Lung (tissue), 11 donors: ENCODE measurements at regions not wholly inside any gene's neighbourhood (a gene's known extent, or its start where the extent isn't known, plus 50 kb on each side); places are given as distances from the start of the nearest gene placed in this dataset.
A peak's percentile ranks its signal among the peaks of the same experiment; 100 is the strongest.

Experiments
- ATAC-seq: fragments of 200-7000 bp; cut with Tn5 transposase; one replicate; pipeline ENCODE4 v1.9.1; 2020; ENCODE audit warnings: moderate number of reproducible peaks; ENCODE audit not compliant: insufficient read depth, low FRiP score
- DNase-seq, 3 donors: peaks; one replicate each; pipeline ENCODE4 v3.0.0-alpha.2; 2013 to 2017
- H3K27ac ChIP-seq, 2 donors: one replicate each; pipeline ENCODE4 v1.5.1; 2013; ENCODE audit warnings: mild to moderate bottlenecking in 2 of 2, moderate library complexity in 2 of 2, control low read depth in 1 of 2, inconsistent platforms in 1 of 2, low read depth in 1 of 2, low read length in 1 of 2
- H3K27me3 ChIP-seq, 3 donors: one replicate each; pipeline ENCODE4 v1.5.1; 2013; ENCODE audit warnings: low read length in 2 of 3; ENCODE audit not compliant: control insufficient read depth in 3 of 3, insufficient read depth in 3 of 3
- H3K36me3 ChIP-seq, 4 donors: one replicate each; pipeline ENCODE4 v1.5.1; 2013; ENCODE audit warnings: low read length in 4 of 4, mild to moderate bottlenecking in 1 of 4, moderate library complexity in 1 of 4; ENCODE audit not compliant: control insufficient read depth in 4 of 4, insufficient read depth in 4 of 4
- H3K4me1 ChIP-seq, 5 donors: one replicate each; pipeline ENCODE4 v1.5.1; 2013; ENCODE audit warnings: low read length in 5 of 5, mild to moderate bottlenecking in 2 of 5, moderate library complexity in 1 of 5; ENCODE audit not compliant: control insufficient read depth in 5 of 5, insufficient read depth in 5 of 5
- H3K4me3 ChIP-seq: one replicate; pipeline ENCODE4 v1.5.1; 2013; ENCODE audit warnings: mild to moderate bottlenecking, control low read depth, moderate library complexity
- H3K9ac ChIP-seq, 2 donors: one replicate each; pipeline ENCODE4 v1.5.1; 2013; ENCODE audit warnings: low read length in 2 of 2, control low read depth in 1 of 2; ENCODE audit not compliant: insufficient read depth in 1 of 2
- H3K9me3 ChIP-seq, 4 donors: one replicate each; pipeline ENCODE4 v1.5.1; 2013; ENCODE audit warnings: low read length in 3 of 4, mild to moderate bottlenecking in 1 of 4, moderate library complexity in 1 of 4; ENCODE audit not compliant: control insufficient read depth in 4 of 4, insufficient read depth in 3 of 4
- WGBS, 2 donors: extraction: QIAGEN DNeasy Blood & Tissue Kit; methylation state at CpG; one replicate each; pipeline ENCODE4 v1.1.7; 2013; 5-methylcytosine and 5-hydroxymethylcytosine counted together
- TF ChIP-seq, protein P1 (sequence below): IDR thresholded peaks from 2 replicates; pipeline ENCODE4 v1.5.1; 2012; ENCODE audit warnings: mild to moderate bottlenecking; ENCODE audit errors: control extremely low read depth, extremely low read depth
- donor health status: control.
- donor health status: control.
- donor health status: Bipolar disorder and iron deficiency.
- donor health status: healthy.
- donor health status: DM: yes; HTN: yes; CAD: no.

DNA sequence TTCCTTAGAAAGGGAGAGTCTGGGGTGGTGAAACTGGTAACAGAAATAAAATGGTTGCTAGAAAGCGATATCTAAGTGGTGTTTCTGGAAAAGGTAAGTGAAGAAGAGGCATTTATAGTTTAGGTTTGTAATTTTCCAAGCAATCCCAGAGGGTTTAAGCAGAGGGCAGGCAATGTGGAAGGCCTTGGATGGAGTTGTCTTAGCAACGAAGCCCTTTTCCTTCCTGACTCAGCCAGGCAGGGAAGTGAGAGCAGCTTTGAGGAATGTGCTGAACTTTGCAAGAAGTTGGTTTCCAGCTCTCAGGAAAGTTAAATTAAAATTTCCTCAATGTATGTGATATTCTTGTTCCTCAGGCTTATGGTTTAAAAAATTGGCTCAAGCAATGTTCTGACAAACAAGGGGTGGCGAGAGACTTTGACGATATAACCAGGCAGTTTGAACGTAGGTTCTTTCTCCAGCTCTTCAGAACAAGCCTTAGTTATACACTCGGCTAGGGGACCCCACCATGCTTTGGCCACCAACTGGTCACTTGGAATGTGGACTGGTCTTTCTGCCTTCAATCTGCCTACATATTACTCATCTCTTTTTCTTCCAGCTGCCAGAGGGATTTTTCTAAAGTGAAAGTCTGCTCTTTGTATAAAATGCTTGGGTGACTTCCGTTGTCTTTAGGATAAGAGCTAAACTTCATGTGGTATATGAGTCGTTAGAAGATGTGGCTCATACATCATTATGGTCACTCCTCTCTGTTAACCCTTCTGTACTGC is 66.9 kb upstream of the SLC25A13 start:
- H3K9me3 ChIP-seq: no peaks in the 10 kb centered on the region
- DNase-seq (peak; percentile 13 to 33 (median 28)), ATAC-seq (no peak)
- TF ChIP-seq, protein P1, sequence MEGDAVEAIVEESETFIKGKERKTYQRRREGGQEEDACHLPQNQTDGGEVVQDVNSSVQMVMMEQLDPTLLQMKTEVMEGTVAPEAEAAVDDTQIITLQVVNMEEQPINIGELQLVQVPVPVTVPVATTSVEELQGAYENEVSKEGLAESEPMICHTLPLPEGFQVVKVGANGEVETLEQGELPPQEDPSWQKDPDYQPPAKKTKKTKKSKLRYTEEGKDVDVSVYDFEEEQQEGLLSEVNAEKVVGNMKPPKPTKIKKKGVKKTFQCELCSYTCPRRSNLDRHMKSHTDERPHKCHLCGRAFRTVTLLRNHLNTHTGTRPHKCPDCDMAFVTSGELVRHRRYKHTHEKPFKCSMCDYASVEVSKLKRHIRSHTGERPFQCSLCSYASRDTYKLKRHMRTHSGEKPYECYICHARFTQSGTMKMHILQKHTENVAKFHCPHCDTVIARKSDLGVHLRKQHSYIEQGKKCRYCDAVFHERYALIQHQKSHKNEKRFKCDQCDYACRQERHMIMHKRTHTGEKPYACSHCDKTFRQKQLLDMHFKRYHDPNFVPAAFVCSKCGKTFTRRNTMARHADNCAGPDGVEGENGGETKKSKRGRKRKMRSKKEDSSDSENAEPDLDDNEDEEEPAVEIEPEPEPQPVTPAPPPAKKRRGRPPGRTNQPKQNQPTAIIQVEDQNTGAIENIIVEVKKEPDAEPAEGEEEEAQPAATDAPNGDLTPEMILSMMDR: no peak
- H3K27me3 ChIP-seq: no peaks in the 10 kb centered on the region
- no peak overlapping the region for H3K9ac ChIP-seq
- H3K36me3 ChIP-seq: no peaks in the 10 kb centered on the region
- peaks cover 0 to 6% (median 0%) of the 10 kb centered on the region in 5 donors for H3K4me1 ChIP-seq
- WGBS, 2 donors: 59 to 72% methylated on average over 8 of the region's 8 CpGs
- no peak overlapping the region for H3K4me3 ChIP-seq
- peak overlapping the region; percentile 21 to 50 for H3K27ac ChIP-seq

DNA sequence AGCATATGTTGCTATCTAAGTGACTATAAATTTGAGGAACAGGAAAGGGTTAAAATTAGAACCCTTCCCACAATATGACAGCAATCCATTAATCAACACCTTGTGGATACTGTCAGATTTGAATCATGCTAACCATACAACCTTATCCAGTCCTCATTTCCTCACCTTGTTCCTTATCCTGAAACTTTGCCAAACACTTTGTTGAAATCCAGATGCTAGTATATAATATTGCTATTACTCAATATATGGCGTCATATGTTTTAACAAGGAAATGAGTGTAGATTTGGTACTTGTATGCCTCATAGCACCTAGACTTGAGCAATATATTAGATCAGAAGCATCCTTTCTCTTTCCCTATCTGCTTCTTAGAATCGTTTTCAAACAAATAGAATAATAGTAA is 66.3 kb upstream of the SLC25A13 start:
- no peaks in the 10 kb centered on the region for H3K36me3 ChIP-seq
- peaks cover 0 to 6% (median 0%) of the 10 kb centered on the region in 5 donors for H3K4me1 ChIP-seq
- no peaks in the 10 kb centered on the region for H3K27me3 ChIP-seq
- H3K4me3 ChIP-seq: no peak overlapping the region
- H3K9ac ChIP-seq: no peak overlapping the region
- 13 to 24% methylated on average over 2 of the region's 2 CpGs for WGBS, 2 donors
- ATAC-seq (no peak), DNase-seq (peak in 2 of 3 donors; percentile 3 to 10)
- H3K9me3 ChIP-seq: no peaks in the 10 kb centered on the region
- H3K27ac ChIP-seq: peak overlapping the region in 1 of 2 donors; percentile 50
- TF ChIP-seq, protein P1: no peak

DNA sequence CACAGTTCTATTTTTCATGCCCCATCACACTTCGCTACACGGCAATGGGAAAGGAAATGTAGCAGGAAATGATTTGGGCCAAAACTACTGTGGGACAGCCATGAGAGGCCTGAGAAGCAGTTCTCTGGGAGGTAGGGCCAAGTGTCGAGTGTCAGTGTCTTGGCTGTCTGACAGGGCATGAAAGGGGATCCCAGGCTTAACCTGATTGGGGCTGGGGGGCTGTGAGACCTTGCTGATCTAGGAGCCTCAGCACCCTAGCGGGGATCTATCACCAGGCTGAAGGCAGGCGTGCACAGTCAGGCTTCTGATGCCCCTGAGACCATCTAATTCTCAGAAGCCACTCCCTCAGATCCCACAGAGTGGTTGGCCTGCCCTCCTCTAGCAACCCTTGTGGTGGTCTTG is 58.2 kb upstream of the SLC25A13 start:
- no peaks in the 10 kb centered on the region for H3K27me3 ChIP-seq
- no peak for ATAC-seq
- TF ChIP-seq, protein P1: no peak

More for the DNA sequence above, 58.2 kb upstream of the SLC25A13 start:
- H3K4me3 ChIP-seq: no peak overlapping the region
- H3K36me3 ChIP-seq: no peaks in the 10 kb centered on the region
- no peaks in the 10 kb centered on the region for H3K9me3 ChIP-seq
- peaks cover 0 to 2% (median 0%) of the 10 kb centered on the region in 5 donors for H3K4me1 ChIP-seq
- WGBS, 2 donors: 54 to 60% methylated on average over 5 of the region's 5 CpGs
- no peak overlapping the region for H3K27ac ChIP-seq
- peak in 1 of 3 donors; percentile 4 for DNase-seq
- no peak overlapping the region for H3K9ac ChIP-seq
